Thymus (tissue), 11 donors: ENCODE measurements at regions not wholly inside any gene's neighbourhood (a gene's known extent, or its start where the extent isn't known, plus 50 kb on each side); places are given as distances from the start of the nearest gene placed in this dataset.

Source experiments
- DNase-seq, 9 donors: peaks; one replicate each; pipeline ENCODE4 v3.0.0-alpha.2; 2013; ENCODE audit warnings: low spot score in 9 of 9, low read depth in 6 of 9, missing footprints in 1 of 9
- H3K27ac ChIP-seq, 2 donors: one replicate each; pipeline ENCODE4 v1.5.1; 2013; ENCODE audit warnings: control low read depth in 1 of 2, low read depth in 1 of 2, low read length in 1 of 2, mild to moderate bottlenecking in 1 of 2, moderate library complexity in 1 of 2
- H3K27me3 ChIP-seq, 2 donors: one replicate each; pipeline ENCODE4 v1.5.1; 2013; ENCODE audit warnings: low read length in 1 of 2; ENCODE audit not compliant: control insufficient read depth in 2 of 2, insufficient read depth in 1 of 2
- H3K36me3 ChIP-seq, 2 donors: one replicate each; pipeline ENCODE4 v1.5.1; 2013; ENCODE audit warnings: low read length in 1 of 2, mild to moderate bottlenecking in 1 of 2, moderate library complexity in 1 of 2; ENCODE audit not compliant: control insufficient read depth in 2 of 2, insufficient read depth in 2 of 2
- H3K4me1 ChIP-seq, 2 donors: one replicate each; pipeline ENCODE4 v1.5.1; 2013; ENCODE audit warnings: low read length in 2 of 2; ENCODE audit not compliant: control insufficient read depth in 2 of 2, insufficient read depth in 2 of 2
- H3K4me3 ChIP-seq, 2 donors: one replicate each; pipeline ENCODE4 v1.5.1; 2013; ENCODE audit warnings: low read length in 2 of 2, control low read depth in 1 of 2, mild to moderate bottlenecking in 1 of 2
- H3K9me3 ChIP-seq, 2 donors: one replicate each; pipeline ENCODE4 v1.5.1; 2013; ENCODE audit warnings: low read length in 1 of 2, mild to moderate bottlenecking in 1 of 2; ENCODE audit not compliant: control insufficient read depth in 2 of 2, insufficient read depth in 1 of 2
- WGBS: extraction: QIAGEN DNeasy Blood & Tissue Kit; methylation state at CpG from one replicate; pipeline ENCODE4 v1.1.7; 2013; 5-methylcytosine and 5-hydroxymethylcytosine counted together
- donor health status: healthy.

GRCh38 chr5:110366716-110367115, 359.8 kb downstream of the TMEM232 start:
- Histone ChIP-seq H3K36me3 (no peaks in the 10 kb centered on the region), H3K9me3 (peaks cover 0 to 7% of the 10 kb centered on the region in 2 donors), H3K27me3 (no peaks in the 10 kb centered on the region), H3K27ac (no peak overlapping the region), H3K4me1 (no peaks in the 10 kb centered on the region), H3K4me3 (no peak overlapping the region)
- 99% methylated on average over 3 of the region's 3 CpGs for WGBS
- no peak for DNase-seq
